GM23338 (cell line): ENCODE measurements at regions not wholly inside any gene's neighbourhood (a gene's known extent, or its start where the extent isn't known, plus 50 kb on each side); places are given as distances from the start of the nearest gene placed in this dataset.

Source experiments
- ATAC-seq: fragments of 200-7000 bp; cut with Tn5 transposase; 3 replicates; pipeline ENCODE4 v1.9.1; 2020
- DNase-seq: peaks from one replicate; pipeline ENCODE4 v3.0.0-alpha.2; 2015; ENCODE audit warnings: low spot score
- H2AFZ ChIP-seq: fragments of 200-600 bp; sonication (generic); 2 replicates; pipeline ENCODE4 v1.8.0; 2016; ENCODE audit warnings: antibody characterized with exemption, mild to moderate bottlenecking, moderate library complexity
- H3F3A ChIP-seq: fragments of 200-600 bp; sonication (generic); replicated peaks from 2 replicates; pipeline ENCODE4 v1.8.0; 2017; ENCODE audit warnings: antibody characterized with exemption, mixed run types, low read depth
- H3K27ac ChIP-seq: fragments of 200-600 bp; sonication (generic); 2 replicates; pipeline ENCODE4 v1.6.1; 2016; ENCODE audit warnings: low read depth
- H3K27me3 ChIP-seq: fragments of 200-600 bp; sonication (generic); 2 replicates; pipeline ENCODE4 v1.8.0; 2016; ENCODE audit warnings: mild to moderate bottlenecking, mixed run types, moderate library complexity; ENCODE audit not compliant: insufficient read depth
- H3K36me3 ChIP-seq: fragments of 200-600 bp; sonication (generic); 2 replicates; pipeline ENCODE4 v1.8.0; 2016; ENCODE audit warnings: mild to moderate bottlenecking; ENCODE audit not compliant: insufficient read depth
- H3K4me1 ChIP-seq: fragments of 200-600 bp; sonication (generic); 2 replicates; pipeline ENCODE4 v1.8.0; 2016; ENCODE audit warnings: mild to moderate bottlenecking, moderate library complexity; ENCODE audit not compliant: insufficient read depth
- H3K4me2 ChIP-seq: fragments of 200-600 bp; sonication (generic); 2 replicates; pipeline ENCODE4 v1.7.1; 2017; ENCODE audit warnings: mixed run types
- H3K4me3 ChIP-seq: fragments of 200-600 bp; sonication (generic); 2 replicates; pipeline ENCODE4 v1.6.1; 2016; ENCODE audit warnings: mixed run types
- H3K79me2 ChIP-seq: fragments of 200-600 bp; sonication (generic); replicated peaks from 2 replicates; pipeline ENCODE4 v1.8.0; 2017; ENCODE audit warnings: mild to moderate bottlenecking; ENCODE audit not compliant: insufficient read depth
- H3K9me2 ChIP-seq: fragments of 200-600 bp; sonication (generic); 2 replicates; pipeline ENCODE4 v1.8.0; 2017; ENCODE audit not compliant: insufficient read depth
- H4K20me1 ChIP-seq: fragments of 200-600 bp; sonication (generic); replicated peaks from 2 replicates; pipeline ENCODE4 v1.8.0; 2017; ENCODE audit warnings: mild to moderate bottlenecking; ENCODE audit not compliant: insufficient read depth
- H3K27ac Mint-ChIP-seq: 2 replicates; pipeline ENCODE4 v1.8.0; 2020; ENCODE audit warnings: inconsistent platforms, mild to moderate bottlenecking, moderate library complexity, mixed read lengths
- H3K27me3 Mint-ChIP-seq: 3 replicates; pipeline ENCODE4 v1.8.0; 2022; ENCODE audit warnings: low read depth, mild to moderate bottlenecking, moderate library complexity, mixed read lengths, inconsistent platforms; ENCODE audit not compliant: insufficient read depth, poor library complexity
- H3K36me3 Mint-ChIP-seq: 3 replicates; pipeline ENCODE4 v1.8.0; 2021; ENCODE audit warnings: low read depth, mild to moderate bottlenecking, inconsistent platforms, moderate library complexity, mixed read lengths
- H3K4me1 Mint-ChIP-seq: 3 replicates; pipeline ENCODE4 v1.8.0; 2020; ENCODE audit warnings: mild to moderate bottlenecking, inconsistent platforms, mixed read lengths
- H3K4me3 Mint-ChIP-seq: 3 replicates; pipeline ENCODE4 v1.8.0; 2021; ENCODE audit warnings: moderate library complexity, mild to moderate bottlenecking, inconsistent platforms, mixed read lengths
- H3K9me3 Mint-ChIP-seq: 3 replicates; pipeline ENCODE4 v1.8.0; 2020; ENCODE audit warnings: moderate library complexity, mild to moderate bottlenecking, inconsistent platforms, mixed read lengths
- CREB1 ChIP-seq: fragments of 250-450 bp; sonication (Bioruptor Pico); IDR thresholded peaks from 2 replicates; pipeline ENCODE4 v1.5.0; 2020; ENCODE audit warnings: low read depth, mild to moderate bottlenecking, moderate library complexity
- EZH2 ChIP-seq: fragments of 200-600 bp; sonication (generic); IDR thresholded peaks from one replicate; pipeline ENCODE4 v1.8.0; 2017; ENCODE audit warnings: antibody characterized with exemption, mild to moderate bottlenecking, low read depth; ENCODE audit not compliant: unreplicated experiment
- EZH2phosphoT487 ChIP-seq: fragments of 200-600 bp; sonication (generic); IDR thresholded peaks from one replicate; pipeline ENCODE4 v1.8.1; 2018; ENCODE audit warnings: antibody characterized with exemption; ENCODE audit not compliant: unreplicated experiment
- JUNB ChIP-seq: IDR thresholded peaks from one replicate; pipeline ENCODE4 v1.6.1; 2016; ENCODE audit warnings: antibody characterized with exemption; ENCODE audit not compliant: unreplicated experiment
- NANOG ChIP-seq: IDR thresholded peaks from 2 replicates; pipeline ENCODE4 v1.6.1; 2016; ENCODE audit warnings: antibody characterized with exemption, borderline replicate concordance
- POLR2AphosphoS5 ChIP-seq: IDR thresholded peaks from 2 replicates; pipeline ENCODE4 v1.6.1; 2016; ENCODE audit warnings: antibody characterized with exemption, low read depth
- STAT1 ChIP-seq: IDR thresholded peaks from one replicate; pipeline ENCODE4 v1.6.1; 2016; ENCODE audit warnings: antibody characterized with exemption; ENCODE audit not compliant: unreplicated experiment
- ZNF114 ChIP-seq: fragments of 250-450 bp; sonication (Bioruptor Pico); IDR thresholded peaks from 2 replicates; pipeline ENCODE4 v1.5.0; 2020; ENCODE audit warnings: mild to moderate bottlenecking, moderate library complexity
- ZNF331 ChIP-seq: fragments of 250-450 bp; sonication (Bioruptor Pico); IDR thresholded peaks from 2 replicates; pipeline ENCODE4 v1.5.0; 2020; ENCODE audit warnings: low read depth, mild to moderate bottlenecking, moderate library complexity
- ZNF462 ChIP-seq: fragments of 250-450 bp; sonication (Bioruptor Pico); IDR thresholded peaks from 2 replicates; pipeline ENCODE4 v1.5.0; 2020; ENCODE audit warnings: mild to moderate bottlenecking, moderate library complexity
- TF ChIP-seq, protein P1 (sequence below): IDR thresholded peaks from 2 replicates; pipeline ENCODE4 v1.6.1; 2016; ENCODE audit warnings: antibody characterized with exemption
- TF ChIP-seq, protein P2 (sequence below), 2 experiments: fragments of 200-600 bp in 1 of 2; sonication (generic) in 1 of 2; conservative IDR thresholded peaks; 2 replicates each; pipeline versions ENCODE4 v1.5.1 to v1.6.1; 2016 to 2017; ENCODE audit warnings: antibody characterized with exemption in 2 of 2, low read depth in 2 of 2, mild to moderate bottlenecking in 2 of 2, moderate library complexity in 1 of 2
- TF ChIP-seq, protein P3 (sequence below): IDR thresholded peaks from one replicate; pipeline ENCODE4 v1.6.1; 2018; ENCODE audit warnings: antibody characterized with exemption; ENCODE audit not compliant: unreplicated experiment

DNA sequence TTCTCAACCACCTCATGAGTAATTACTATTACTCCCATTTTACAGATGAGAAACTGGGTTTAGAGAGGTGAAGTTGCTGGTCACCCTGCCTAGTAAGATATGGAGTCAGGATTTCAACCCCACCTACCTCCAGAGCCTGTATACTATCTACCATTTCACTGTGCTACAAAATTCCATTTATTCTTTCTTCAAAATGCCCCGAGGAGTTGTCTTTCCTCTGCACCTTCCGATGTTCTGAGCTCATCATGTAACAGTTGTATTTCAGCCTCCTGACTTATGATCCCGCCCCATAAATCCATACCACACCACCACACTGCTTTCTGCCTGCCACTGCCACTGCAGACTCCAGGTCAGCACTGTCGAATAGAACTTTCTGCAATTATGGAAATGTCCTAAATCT lies 71.3 kb upstream of the SLC25A36 start:
- Mint-ChIP-seq H3K27ac (no peak overlapping the region; the same call in 1 of the 2 replicates), H3K27me3 (peaks cover 3% of the 10 kb centered on the region), H3K4me1 (peaks cover 9% of the 10 kb centered on the region), H3K36me3 (peaks cover 4% of the 10 kb centered on the region; the same call in 2 of the 3 replicates), H3K4me3 (no peak overlapping the region), H3K9me3 (peaks cover 8% of the 10 kb centered on the region; the same call in 2 of the 3 replicates)
- Histone ChIP-seq H3K79me2 (no peaks in the 10 kb centered on the region), H3K27me3 (no peaks in the 10 kb centered on the region), H3K27ac (no peak overlapping the region), H3K4me2 (no peak overlapping the region), H3F3A (no peaks in the 10 kb centered on the region), H3K36me3 (no peaks in the 10 kb centered on the region), H4K20me1 (no peaks in the 10 kb centered on the region), H3K4me3 (no peak overlapping the region), H3K4me1 (no peaks in the 10 kb centered on the region), H3K9me2 (peaks cover 3% of the 10 kb centered on the region; the same call in 1 of the 2 replicates), H2AFZ (no peak overlapping the region)
- no peak for ATAC-seq
- no peak for DNase-seq
- no peak for TF ChIP-seq ZNF114 (CRISPR knock-in tag)
- no peak for TF ChIP-seq STAT1
- TF ChIP-seq ZNF331 (CRISPR knock-in tag) = no peak
- no peak for TF ChIP-seq EZH2phosphoT487
- TF ChIP-seq, protein P1, sequence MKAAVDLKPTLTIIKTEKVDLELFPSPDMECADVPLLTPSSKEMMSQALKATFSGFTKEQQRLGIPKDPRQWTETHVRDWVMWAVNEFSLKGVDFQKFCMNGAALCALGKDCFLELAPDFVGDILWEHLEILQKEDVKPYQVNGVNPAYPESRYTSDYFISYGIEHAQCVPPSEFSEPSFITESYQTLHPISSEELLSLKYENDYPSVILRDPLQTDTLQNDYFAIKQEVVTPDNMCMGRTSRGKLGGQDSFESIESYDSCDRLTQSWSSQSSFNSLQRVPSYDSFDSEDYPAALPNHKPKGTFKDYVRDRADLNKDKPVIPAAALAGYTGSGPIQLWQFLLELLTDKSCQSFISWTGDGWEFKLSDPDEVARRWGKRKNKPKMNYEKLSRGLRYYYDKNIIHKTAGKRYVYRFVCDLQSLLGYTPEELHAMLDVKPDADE = no peak
- TF ChIP-seq, protein P2, sequence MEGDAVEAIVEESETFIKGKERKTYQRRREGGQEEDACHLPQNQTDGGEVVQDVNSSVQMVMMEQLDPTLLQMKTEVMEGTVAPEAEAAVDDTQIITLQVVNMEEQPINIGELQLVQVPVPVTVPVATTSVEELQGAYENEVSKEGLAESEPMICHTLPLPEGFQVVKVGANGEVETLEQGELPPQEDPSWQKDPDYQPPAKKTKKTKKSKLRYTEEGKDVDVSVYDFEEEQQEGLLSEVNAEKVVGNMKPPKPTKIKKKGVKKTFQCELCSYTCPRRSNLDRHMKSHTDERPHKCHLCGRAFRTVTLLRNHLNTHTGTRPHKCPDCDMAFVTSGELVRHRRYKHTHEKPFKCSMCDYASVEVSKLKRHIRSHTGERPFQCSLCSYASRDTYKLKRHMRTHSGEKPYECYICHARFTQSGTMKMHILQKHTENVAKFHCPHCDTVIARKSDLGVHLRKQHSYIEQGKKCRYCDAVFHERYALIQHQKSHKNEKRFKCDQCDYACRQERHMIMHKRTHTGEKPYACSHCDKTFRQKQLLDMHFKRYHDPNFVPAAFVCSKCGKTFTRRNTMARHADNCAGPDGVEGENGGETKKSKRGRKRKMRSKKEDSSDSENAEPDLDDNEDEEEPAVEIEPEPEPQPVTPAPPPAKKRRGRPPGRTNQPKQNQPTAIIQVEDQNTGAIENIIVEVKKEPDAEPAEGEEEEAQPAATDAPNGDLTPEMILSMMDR (conservative IDR thresholded peaks at IDR 0.05; ENCODE audit: low read depth in 2 of 2) = no peak
- TF ChIP-seq EZH2 = no peak
- TF ChIP-seq NANOG = no peak
- no peak for TF ChIP-seq CREB1 (CRISPR knock-in tag)
- TF ChIP-seq ZNF462 = no peak
- TF ChIP-seq POLR2AphosphoS5 = no peak
- TF ChIP-seq, protein P3, sequence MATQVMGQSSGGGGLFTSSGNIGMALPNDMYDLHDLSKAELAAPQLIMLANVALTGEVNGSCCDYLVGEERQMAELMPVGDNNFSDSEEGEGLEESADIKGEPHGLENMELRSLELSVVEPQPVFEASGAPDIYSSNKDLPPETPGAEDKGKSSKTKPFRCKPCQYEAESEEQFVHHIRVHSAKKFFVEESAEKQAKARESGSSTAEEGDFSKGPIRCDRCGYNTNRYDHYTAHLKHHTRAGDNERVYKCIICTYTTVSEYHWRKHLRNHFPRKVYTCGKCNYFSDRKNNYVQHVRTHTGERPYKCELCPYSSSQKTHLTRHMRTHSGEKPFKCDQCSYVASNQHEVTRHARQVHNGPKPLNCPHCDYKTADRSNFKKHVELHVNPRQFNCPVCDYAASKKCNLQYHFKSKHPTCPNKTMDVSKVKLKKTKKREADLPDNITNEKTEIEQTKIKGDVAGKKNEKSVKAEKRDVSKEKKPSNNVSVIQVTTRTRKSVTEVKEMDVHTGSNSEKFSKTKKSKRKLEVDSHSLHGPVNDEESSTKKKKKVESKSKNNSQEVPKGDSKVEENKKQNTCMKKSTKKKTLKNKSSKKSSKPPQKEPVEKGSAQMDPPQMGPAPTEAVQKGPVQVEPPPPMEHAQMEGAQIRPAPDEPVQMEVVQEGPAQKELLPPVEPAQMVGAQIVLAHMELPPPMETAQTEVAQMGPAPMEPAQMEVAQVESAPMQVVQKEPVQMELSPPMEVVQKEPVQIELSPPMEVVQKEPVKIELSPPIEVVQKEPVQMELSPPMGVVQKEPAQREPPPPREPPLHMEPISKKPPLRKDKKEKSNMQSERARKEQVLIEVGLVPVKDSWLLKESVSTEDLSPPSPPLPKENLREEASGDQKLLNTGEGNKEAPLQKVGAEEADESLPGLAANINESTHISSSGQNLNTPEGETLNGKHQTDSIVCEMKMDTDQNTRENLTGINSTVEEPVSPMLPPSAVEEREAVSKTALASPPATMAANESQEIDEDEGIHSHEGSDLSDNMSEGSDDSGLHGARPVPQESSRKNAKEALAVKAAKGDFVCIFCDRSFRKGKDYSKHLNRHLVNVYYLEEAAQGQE = no peak
- TF ChIP-seq JUNB = no peak
